ENCODE measurements at regions not wholly inside any gene's neighbourhood (a gene's known extent, or its start where the extent isn't known, plus 50 kb on each side); places are given as distances from the start of the nearest gene placed in this dataset.
"Not testable (repeated sequence)": the region's sequence is repeated elsewhere in the genome, so short reads cannot be mapped to it uniquely, and the experiment has no call there.

DNA sequence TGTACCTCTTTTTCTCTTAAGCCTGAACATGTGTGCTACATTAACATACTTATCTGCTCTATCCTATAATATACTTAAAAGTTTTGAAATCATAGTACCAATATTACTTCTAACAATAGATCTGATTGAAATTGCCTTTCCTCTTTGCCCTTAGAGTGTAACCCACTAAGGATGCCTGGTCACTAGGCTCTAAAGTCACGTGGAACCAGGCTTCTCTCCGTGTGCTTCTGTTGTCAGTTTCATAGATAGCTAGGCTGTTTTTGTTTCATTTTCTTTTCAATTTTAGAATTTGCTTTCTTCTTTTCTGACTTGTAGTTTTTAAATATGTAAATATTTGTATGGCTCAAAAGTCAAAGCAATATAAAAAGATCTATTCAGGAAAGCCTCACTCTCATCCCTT lies 100.5 kb upstream of the PZP start:
- DNase-seq (ENCODE audit: low read depth in 2 of 2), result not testable (repeated sequence)

DNA sequence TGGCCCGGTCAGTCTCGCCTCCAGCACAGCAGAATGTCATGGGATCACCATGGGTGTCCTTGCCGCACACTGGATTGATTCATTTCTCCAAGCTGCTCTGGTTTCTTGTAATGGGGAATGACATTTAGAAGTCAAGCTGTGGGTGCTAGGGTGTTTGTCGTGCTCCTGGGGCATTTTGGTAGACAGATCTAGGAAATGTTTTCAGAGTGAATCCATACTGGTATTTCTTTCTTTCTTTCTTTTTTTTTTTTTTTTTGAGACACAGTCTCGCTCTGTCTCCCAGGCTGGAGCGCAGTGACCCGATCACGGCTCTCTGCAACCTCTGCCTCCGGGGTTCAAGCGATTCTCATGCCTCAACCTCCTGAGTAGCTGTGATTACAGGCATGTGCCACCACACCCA lies 100.0 kb upstream of the PZP start:
- not testable (repeated sequence) for DNase-seq (ENCODE audit: low read depth in 2 of 2)

DNA sequence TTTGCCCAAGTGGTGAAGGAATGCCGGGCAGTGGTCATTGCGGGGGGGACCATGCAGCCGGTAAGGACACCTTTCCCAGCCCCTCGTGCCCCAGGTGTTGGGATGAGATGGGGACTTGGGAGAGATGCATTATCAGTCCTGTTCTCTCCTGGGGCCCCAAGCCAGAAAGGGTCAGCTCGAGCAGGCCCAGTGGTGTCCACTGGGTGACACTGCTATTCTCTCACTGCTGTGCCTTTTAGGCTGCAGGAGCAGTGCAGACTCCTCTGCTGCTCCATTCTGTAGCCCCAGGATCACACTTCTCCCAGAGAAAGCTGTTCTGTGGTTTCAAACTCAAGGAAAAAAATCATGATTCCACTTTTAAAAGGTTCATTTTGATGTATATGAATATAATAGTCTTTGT lies 99.1 kb upstream of the PZP start:
- DNase-seq (ENCODE audit: low read depth in 2 of 2), result not testable (repeated sequence)

DNA sequence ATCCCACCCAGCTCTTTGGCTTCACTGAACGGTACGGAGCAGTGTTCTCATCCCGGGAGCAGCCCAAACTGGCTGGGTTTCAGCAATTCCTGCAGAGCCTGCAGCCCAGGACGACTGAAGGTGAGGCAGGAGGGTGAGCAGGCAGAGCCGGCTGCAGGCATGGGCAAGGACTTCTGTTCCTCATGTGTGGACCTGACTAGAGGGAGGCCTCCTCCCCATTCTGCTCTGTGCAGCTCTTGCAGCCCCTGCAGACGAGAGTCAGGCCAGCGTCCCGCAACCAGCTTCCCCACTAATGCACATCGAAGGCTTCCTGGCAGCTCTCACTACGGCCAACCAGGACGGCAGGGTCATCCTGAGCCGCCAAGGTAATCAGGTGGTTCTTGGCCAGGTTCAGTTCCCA lies 97.8 kb upstream of the PZP start:
- DNase-seq (ENCODE audit: low read depth in 2 of 2), result not testable (repeated sequence)

DNA sequence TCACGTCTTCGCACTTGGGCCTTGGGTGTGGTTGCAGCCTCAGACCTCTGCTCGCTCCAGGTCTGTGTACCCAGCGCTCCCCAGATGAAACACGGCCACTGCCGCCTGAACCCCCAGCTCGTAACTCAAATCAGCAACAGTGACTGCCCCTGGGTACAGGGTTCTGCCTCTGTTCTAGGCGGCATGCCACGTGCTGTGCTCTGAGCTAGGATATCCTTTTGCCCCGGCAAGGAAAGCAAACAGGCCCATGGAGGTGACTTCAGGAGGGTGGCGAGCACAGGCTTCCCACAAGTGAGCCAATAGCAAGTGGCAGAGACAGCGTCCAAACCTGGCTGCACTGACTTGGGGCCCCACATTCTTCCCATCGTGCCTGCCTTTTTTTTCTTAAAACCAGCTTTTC lies 96.3 kb upstream of the PZP start:
- not testable (repeated sequence) for DNase-seq (ENCODE audit: low read depth in 2 of 2)

DNA sequence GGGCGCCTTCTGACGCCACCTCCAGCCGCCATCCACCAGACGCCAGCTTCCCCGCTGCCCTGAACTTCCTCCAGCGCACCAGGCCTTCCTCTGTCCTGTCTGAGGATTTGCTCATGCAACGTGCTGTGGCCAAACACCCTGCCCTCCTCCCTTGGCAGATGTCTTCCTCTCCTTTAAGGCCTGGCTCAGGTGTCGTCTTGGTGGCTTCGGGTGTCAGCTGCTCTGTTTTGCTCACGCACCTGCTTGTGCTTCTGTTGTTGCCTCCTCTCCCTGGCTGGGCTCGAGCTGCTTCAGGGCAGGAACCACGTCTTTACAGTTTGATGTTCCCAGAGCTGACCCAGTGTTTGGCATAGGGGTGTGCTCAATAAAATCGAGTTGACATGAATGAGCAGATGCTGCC lies 87.7 kb upstream of the PZP start:
- DNase-seq (ENCODE audit: low read depth in 2 of 2), result not testable (repeated sequence)

DNA sequence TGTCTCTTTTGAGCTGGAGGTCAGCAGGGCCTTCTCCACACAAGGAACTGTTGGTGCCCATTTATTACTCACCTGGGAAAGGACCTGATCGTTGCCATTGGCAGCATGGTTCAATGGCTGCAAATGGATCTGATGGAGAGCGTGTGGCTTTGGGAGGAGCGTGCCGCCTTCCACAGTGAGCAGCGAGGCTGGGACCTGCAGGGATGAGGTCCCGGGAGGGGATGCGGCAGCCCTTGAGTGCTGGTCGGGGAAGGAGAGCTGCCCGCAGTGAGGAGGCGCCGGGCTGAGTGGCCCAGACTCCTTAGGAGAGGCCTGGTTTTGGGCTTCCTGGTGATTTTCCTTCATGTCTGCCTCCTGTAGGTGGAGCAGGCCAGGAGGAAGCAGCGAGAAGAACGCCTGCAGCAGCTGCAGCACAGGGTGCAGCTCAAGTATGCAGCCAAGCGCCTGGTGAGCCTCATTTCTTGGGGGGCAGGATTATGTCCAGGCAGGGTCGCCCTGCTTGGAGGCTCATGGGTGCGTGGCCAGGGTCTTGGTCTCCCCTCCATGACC lies 86.0 kb upstream of the PZP start:
- DNase-seq (ENCODE audit: low read depth in 2 of 2), result not testable (repeated sequence)

DNA sequence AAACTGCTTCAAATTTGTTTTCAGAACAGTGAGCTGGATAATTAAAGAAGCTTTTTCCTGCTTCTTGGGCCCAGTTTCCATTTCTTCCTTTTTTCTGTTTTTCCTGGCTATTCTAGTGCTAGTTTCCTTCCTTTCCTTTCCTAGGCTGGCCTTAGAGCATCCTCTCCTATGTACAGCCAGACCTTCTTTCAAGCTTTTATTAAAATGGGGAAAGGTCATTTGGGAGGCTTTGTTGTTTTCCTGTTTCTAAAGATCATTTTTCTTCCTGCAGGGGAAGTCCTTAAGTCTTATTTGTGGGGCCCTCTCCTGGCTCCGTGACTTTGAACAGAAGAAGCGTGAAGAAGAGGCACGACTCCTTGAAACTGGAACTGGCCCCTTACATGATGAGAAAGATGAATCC lies 85.2 kb upstream of the PZP start:
- DNase-seq (ENCODE audit: low read depth in 2 of 2), result not testable (repeated sequence)

DNA sequence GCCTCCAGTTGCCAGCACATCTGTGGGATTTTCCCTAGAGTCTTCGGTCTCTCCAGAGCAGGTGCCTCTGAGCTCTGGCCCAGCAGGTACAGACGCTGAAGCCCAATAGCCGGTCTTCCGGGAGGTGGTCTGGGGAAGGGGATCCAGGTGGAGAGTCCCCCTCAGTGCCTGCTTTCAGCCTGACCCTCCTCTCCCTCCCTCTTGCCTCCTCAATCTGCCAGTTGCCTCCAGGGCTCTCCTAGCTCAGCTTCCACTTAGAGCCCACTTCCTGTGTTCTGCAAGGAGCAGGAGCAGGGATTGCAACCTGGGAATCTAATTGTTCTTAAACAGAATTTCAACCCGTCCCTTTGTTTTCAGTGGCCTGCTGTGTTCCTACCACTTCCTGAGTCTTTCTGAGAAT lies 81.8 kb upstream of the PZP start:
- not testable (repeated sequence) for DNase-seq (ENCODE audit: low read depth in 2 of 2)

DNA sequence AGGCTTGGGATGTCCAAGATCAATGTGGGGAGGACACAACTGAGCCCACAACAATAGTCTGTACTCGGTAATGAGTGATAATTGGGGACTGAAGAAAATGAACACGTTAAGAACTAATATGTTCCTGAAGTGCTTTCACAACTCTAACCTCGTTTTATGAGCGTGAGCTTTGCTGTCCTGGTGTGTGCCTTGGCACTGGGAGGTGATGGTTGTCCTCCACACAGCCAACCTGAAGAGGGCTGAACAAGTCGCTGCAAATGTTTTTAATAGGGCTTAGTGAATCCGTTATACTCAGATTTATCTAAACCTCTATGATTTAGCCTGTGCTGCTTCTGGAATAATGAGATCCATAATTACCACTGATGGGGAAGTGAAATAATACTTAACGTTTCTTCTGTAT lies 76.5 kb upstream of the PZP start:
- not testable (repeated sequence) for DNase-seq (ENCODE audit: low read depth in 2 of 2)

DNA sequence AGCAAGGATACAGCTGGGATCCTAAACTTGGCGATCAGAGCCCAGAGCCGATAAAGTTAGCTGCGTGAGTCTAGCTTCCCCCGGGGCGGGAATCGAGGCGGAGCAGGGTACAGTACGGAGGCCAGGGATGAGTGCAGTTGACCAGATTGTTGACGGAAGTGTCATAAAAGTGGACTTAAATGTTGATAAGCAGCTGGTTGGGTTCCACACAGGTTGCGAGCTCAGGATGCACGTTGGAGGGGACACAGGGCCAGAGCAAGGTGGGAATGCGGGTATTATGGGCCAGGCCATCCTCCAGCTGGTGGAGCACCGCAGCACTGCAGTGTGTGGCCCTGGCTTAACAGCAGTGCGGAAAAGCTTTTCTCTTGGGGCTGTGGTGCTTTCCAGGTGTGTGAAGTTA lies 76.0 kb upstream of the PZP start:
- not testable (repeated sequence) for DNase-seq (ENCODE audit: low read depth in 2 of 2)

DNA sequence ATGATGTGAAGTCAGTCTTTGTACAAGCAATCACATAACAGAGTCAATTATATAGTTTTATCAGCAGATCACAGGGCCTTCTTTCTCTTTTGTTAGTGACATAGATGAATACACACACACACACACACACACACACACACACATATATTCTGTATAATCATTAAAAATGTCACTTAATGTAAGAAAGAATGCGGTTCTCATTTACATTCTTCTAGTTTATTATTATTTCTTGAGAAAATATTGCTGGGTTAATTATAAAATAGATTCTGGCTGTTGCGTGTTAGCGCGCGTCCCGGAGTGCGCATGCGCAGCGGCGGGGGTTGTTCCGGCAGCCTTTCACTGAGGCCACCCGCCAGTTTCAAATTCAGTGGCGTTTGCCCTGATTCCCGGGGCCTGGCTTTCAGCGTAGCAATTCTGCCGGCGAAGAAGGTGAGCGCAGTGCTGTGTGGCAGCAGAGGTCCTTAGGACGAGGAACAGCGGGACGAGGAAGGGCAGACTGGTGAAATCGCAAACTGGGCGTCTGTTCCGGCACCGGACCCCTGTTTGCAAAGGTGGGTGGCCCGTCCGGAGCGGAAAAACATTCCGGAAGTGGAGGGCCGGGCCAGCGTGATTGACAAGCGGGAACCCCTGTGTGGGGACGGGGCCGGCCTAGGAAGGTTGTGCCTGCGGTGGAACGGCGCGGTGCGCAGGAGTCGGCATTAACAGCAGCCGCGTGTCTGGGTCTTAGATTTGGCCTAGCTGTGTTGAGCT lies 75.3 kb upstream of the PZP start:
- DNase-seq (ENCODE audit: low read depth in 2 of 2), result peak; percentile 52 to 67

DNA sequence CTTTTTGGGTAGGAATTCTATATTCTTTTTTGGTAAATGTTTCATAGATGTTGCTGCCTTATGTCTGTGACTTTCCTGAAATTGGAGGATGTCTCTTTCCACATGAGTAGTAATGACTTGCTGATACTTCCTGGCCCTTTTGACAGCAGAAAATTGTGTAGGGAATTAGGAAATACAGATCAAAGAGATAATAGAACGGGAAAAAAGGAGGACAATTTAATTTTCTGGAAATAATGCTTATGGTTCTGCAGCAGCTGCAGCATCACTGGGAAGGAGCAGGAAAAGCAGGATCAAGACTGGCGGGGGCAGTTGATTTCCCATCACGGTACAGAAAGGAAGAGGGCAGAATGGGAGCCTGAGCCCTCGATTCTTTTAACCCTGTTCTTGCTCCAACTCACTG lies 68.8 kb upstream of the PZP start:
- no peak for DNase-seq (ENCODE audit: low read depth in 2 of 2)

DNA sequence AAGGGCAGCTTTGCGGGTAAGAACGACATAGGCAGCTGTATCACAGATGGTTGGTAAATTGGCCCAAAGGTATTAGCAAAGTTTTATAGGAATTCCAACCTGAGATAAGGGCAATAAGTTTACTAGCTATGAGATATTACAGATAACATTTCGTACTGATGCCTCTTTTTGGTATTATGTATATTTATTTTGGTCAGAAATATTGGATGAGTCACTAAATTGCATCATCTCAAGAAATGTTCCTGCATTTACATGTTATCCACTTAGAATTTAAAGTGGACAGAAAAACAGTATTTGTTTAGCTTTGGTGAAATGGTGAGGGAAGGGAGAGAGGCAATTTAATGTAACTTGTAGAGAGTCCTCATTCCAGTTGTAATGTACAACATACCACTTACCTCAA lies 65.1 kb upstream of the PZP start:
- DNase-seq (ENCODE audit: low read depth in 2 of 2), result no peak

DNA sequence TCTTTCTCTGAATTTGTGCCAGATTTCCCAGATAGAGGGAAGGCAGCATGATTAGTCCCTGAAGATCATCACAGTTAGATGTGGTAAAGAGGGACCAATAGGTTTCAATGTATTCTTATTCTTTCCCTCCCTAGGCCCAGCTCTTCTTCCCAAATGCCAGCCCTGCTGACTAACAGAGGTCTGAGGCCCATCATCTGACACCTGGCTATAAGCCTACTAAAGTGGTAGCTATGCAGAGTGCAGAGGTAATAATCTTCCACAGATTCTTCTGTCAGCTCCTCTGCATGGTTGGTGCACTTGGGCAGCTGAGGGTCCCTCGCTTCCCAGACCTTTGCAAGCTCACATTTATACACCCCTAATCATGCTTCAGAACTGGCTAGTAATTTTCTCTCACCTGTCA lies 63.7 kb upstream of the PZP start:
- no peak for DNase-seq (ENCODE audit: low read depth in 2 of 2)

DNA sequence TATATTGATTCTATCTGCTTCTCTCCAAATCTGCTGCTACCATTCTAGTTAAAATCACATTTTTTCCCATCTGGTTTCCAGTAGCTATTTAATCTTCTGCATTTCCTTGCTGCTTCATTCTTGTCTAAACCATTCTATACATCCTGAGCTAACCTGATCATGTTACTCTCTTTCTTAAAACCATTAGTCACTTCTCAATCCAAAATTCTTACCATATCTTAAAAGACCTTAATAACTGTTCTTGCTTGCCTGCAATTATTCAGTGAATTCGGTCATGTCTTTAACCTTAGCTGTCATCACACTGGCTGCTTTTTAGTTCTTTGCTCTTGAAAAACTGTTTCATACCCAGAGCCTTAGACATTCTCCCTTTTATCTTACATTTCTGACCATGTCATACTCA lies 56.4 kb upstream of the PZP start:
- DNase-seq (ENCODE audit: low read depth in 2 of 2), result no peak

DNA sequence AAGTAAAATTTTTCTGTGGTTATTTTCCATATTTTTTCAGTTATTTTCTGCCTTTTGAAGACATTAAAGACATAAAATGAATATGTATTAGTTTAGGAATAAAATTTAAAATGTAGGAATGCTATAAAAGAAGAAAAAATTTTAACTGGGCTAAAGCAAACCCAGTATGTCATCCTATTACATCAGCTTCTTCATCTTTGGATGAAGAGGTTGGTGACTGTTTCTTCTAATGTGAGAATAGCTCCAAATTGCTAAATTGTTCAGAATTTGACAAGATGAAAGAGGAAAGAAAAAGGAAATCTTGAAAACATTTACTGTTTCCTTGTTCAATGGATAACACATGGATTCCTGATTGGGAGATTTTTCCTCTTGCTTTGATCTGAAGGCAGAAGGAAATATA lies 52.7 kb upstream of the PZP start:
- no peak for DNase-seq (ENCODE audit: low read depth in 2 of 2)

DNA sequence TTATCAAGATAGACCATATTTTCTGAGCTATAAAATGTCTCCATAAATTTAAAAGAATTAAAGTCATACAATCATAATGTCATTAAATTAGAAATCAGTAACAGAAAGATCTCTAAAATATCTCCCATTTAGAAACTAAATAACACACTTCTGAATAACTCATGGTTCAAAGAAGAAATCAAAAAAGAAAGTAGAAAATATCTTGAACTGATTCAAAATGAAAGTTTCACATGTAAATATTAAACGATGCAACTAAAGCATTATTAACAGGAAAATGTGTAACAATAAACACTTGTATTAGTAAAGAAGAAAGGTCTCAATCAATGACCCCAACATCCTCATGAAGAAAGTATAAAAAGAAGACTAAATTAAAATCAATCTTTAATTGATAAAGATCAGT lies 50.5 kb upstream of the PZP start:
- DNase-seq (ENCODE audit: low read depth in 2 of 2), result no peak
